Gastroesophageal sphincter (tissue), 3 donors: ENCODE measurements at regions not wholly inside any gene's neighbourhood (a gene's known extent, or its start where the extent isn't known, plus 50 kb on each side); places are given as distances from the start of the nearest gene placed in this dataset.

Experiments used
- CTCF ChIP-seq, 4 experiments: fragments of 200-600 bp in 2 of 4; fragments of 450-650 bp in 2 of 4; sonication (generic) in 1 of 4; IDR thresholded peaks; one replicate each; pipeline ENCODE4 v1.5.1; 2017 to 2019; ENCODE audit warnings: antibody characterized with exemption in 4 of 4, mild to moderate bottlenecking in 2 of 4, moderate library complexity in 2 of 4
- EP300 ChIP-seq: sonication (generic); formaldehyde crosslinking; IDR thresholded peaks from one replicate; pipeline ENCODE4 v1.6.1; 2017; ENCODE audit warnings: antibody characterized with exemption, mild to moderate bottlenecking
- POLR2A ChIP-seq, 2 donors: fragments of 450-650 bp; IDR thresholded peaks; one replicate each; pipeline ENCODE4 v1.6.1; 2017; ENCODE audit warnings: antibody characterized with exemption in 2 of 2, mild to moderate bottlenecking in 2 of 2, moderate library complexity in 1 of 2
- POLR2AphosphoS5 ChIP-seq: sonication (generic); formaldehyde crosslinking; IDR thresholded peaks from one replicate; pipeline ENCODE4 v1.6.1; 2017; ENCODE audit warnings: antibody characterized with exemption

GRCh38 chr16:54548281-54548680 lies 261.7 kb upstream of the IRX3 start:
- TF ChIP-seq CTCF (IDR thresholded peaks at IDR 0.05) (no peak), POLR2A (IDR thresholded peaks at IDR 0.05) (no peak), EP300 (no peak), POLR2AphosphoS5 (no peak)
